ENCODE measurements at regions not wholly inside any gene's neighbourhood (a gene's known extent, or its start where the extent isn't known, plus 50 kb on each side); places are given as distances from the start of the nearest gene placed in this dataset.
A peak's percentile ranks its signal among the peaks of the same experiment; 100 is the strongest.
"Not testable (repeated sequence)": the region's sequence is repeated elsewhere in the genome, so short reads cannot be mapped to it uniquely, and the experiment has no call there.

GRCh38 chr4:123676071-123676889 lies 279.7 kb downstream of the SPRY1 start:
- H3K9me3 ChIP-seq (ENCODE audit: control insufficient read depth in 2 of 3, insufficient read depth in 1 of 3, low read length in 3 of 3) = no peaks in the 10 kb centered on the region
- DNase-seq (no peak), FAIRE-seq (no peak)
- H3K27me3 ChIP-seq (ENCODE audit: control insufficient read depth, insufficient read depth, low read length) = no peaks in the 10 kb centered on the region
- intact Hi-C loops (cut with DNase I) = no loop called here
- no peak overlapping the region for H3K4me3 ChIP-seq (ENCODE audit: low read length in 3 of 3)
- no peak overlapping the region for H3K9ac ChIP-seq (ENCODE audit: low read length in 3 of 3)
- no peaks in the 10 kb centered on the region for H3K36me3 ChIP-seq (ENCODE audit: control insufficient read depth in 2 of 3, insufficient read depth in 3 of 3, low read length in 3 of 3)
- H3K27ac ChIP-seq (ENCODE audit: low read depth in 2 of 2, low read length in 2 of 2) = no peak overlapping the region
- no peak for TF ChIP-seq CTCF (IDR thresholded peaks at IDR 0.05; ENCODE audit: borderline replicate concordance, extremely low read depth, insufficient read depth)
- H3K4me1 ChIP-seq (ENCODE audit: control insufficient read depth in 2 of 3, insufficient read depth in 2 of 3, low read depth in 1 of 3, low read length in 3 of 3) = no peaks in the 10 kb centered on the region

- H3K27ac ChIP-seq (ENCODE audit: low read depth in 2 of 2, low read length in 2 of 2) = no peak overlapping the region
- no peaks in the 10 kb centered on the region for H3K27me3 ChIP-seq (ENCODE audit: control insufficient read depth, insufficient read depth, low read length)
- intact Hi-C loops (cut with DNase I) = no loop called here
- TF ChIP-seq CTCF (IDR thresholded peaks at IDR 0.05; ENCODE audit: borderline replicate concordance, extremely low read depth, insufficient read depth) = no peak
- H3K4me3 ChIP-seq (ENCODE audit: low read length in 3 of 3) = no peak overlapping the region
- FAIRE-seq (no peak), DNase-seq (peak in 1 of 5 donors; percentile 42)
- H3K36me3 ChIP-seq (ENCODE audit: control insufficient read depth in 2 of 3, insufficient read depth in 3 of 3, low read length in 3 of 3) = no peaks in the 10 kb centered on the region
- H3K4me1 ChIP-seq (ENCODE audit: control insufficient read depth in 2 of 3, insufficient read depth in 2 of 3, low read depth in 1 of 3, low read length in 3 of 3) = no peaks in the 10 kb centered on the region
- H3K9ac ChIP-seq (ENCODE audit: low read length in 3 of 3) = no peak overlapping the region
- H3K9me3 ChIP-seq (ENCODE audit: control insufficient read depth in 2 of 3, insufficient read depth in 1 of 3, low read length in 3 of 3) = no peaks in the 10 kb centered on the region
Measured at GRCh38 chr4:123676890-123677229, 280.3 kb downstream of the SPRY1 start.

- TF ChIP-seq CTCF (IDR thresholded peaks at IDR 0.05; ENCODE audit: borderline replicate concordance, extremely low read depth, insufficient read depth) = no peak
- FAIRE-seq = no peak
- no peak for DNase-seq
- no peak overlapping the region for H3K27ac ChIP-seq (ENCODE audit: low read depth in 2 of 2, low read length in 2 of 2)
- H3K9ac ChIP-seq (ENCODE audit: low read length in 3 of 3) = no peak overlapping the region
- H3K4me1 ChIP-seq (ENCODE audit: control insufficient read depth in 2 of 3, insufficient read depth in 2 of 3, low read depth in 1 of 3, low read length in 3 of 3) = no peaks in the 10 kb centered on the region
- intact Hi-C loops (cut with DNase I) = no loop called here
- H3K36me3 ChIP-seq (ENCODE audit: control insufficient read depth in 2 of 3, insufficient read depth in 3 of 3, low read length in 3 of 3) = no peaks in the 10 kb centered on the region
- no peaks in the 10 kb centered on the region for H3K27me3 ChIP-seq (ENCODE audit: control insufficient read depth, insufficient read depth, low read length)
- H3K4me3 ChIP-seq (ENCODE audit: low read length in 3 of 3) = no peak overlapping the region
- H3K9me3 ChIP-seq (ENCODE audit: control insufficient read depth in 2 of 3, insufficient read depth in 1 of 3, low read length in 3 of 3) = no peaks in the 10 kb centered on the region
Measured at GRCh38 chr4:123682931-123683330, 286.3 kb downstream of the SPRY1 start.

GRCh38 chr4:123684937-123685336 lies 288.3 kb downstream of the SPRY1 start:
- H3K27me3 ChIP-seq (ENCODE audit: control insufficient read depth, insufficient read depth, low read length); H3K27ac ChIP-seq (ENCODE audit: low read depth in 2 of 2, low read length in 2 of 2); H3K9ac ChIP-seq (ENCODE audit: low read length in 3 of 3); H3K9me3 ChIP-seq (ENCODE audit: control insufficient read depth in 2 of 3, insufficient read depth in 1 of 3, low read length in 3 of 3); H3K4me3 ChIP-seq (ENCODE audit: low read length in 3 of 3); H3K36me3 ChIP-seq (ENCODE audit: control insufficient read depth in 2 of 3, insufficient read depth in 3 of 3, low read length in 3 of 3); FAIRE-seq; H3K4me1 ChIP-seq (ENCODE audit: control insufficient read depth in 2 of 3, insufficient read depth in 2 of 3, low read depth in 1 of 3, low read length in 3 of 3); intact Hi-C loops (cut with DNase I): not testable (repeated sequence)
- peak in 1 of 5 donors; percentile 50 for DNase-seq

GRCh38 chr4:123695531-123695930 lies 298.9 kb downstream of the SPRY1 start:
- H3K9ac ChIP-seq (ENCODE audit: low read length in 3 of 3); FAIRE-seq; H3K9me3 ChIP-seq (ENCODE audit: control insufficient read depth in 2 of 3, insufficient read depth in 1 of 3, low read length in 3 of 3); H3K4me3 ChIP-seq (ENCODE audit: low read length in 3 of 3); H3K4me1 ChIP-seq (ENCODE audit: control insufficient read depth in 2 of 3, insufficient read depth in 2 of 3, low read depth in 1 of 3, low read length in 3 of 3); H3K27ac ChIP-seq (ENCODE audit: low read depth in 2 of 2, low read length in 2 of 2); H3K36me3 ChIP-seq (ENCODE audit: control insufficient read depth in 2 of 3, insufficient read depth in 3 of 3, low read length in 3 of 3); intact Hi-C loops (cut with DNase I); DNase-seq; H3K27me3 ChIP-seq (ENCODE audit: control insufficient read depth, insufficient read depth, low read length): not testable (repeated sequence)
